HepG2 (cell line): ENCODE measurements at regions not wholly inside any gene's neighbourhood (a gene's known extent, or its start where the extent isn't known, plus 50 kb on each side); places are given as distances from the start of the nearest gene placed in this dataset.

ENCODE experiments used
- SNRNP70 ChIP-seq: fragments of 200-400 bp; formaldehyde crosslinking; IDR thresholded peaks from 2 replicates; pipeline ENCODE4 v1.6.1; 2017; ENCODE audit warnings: mild to moderate bottlenecking, low read depth, low read length, moderate library complexity
- YY1 ChIP-seq: IDR thresholded peaks from 2 replicates; pipeline ENCODE4 v1.6.1; 2011; ENCODE audit warnings: low read length, low read depth, moderate library complexity, mild to moderate bottlenecking; ENCODE audit not compliant: insufficient read depth, insufficient replicate concordance
- ZNF318 ChIP-seq: sonication (generic); formaldehyde crosslinking; IDR thresholded peaks from 2 replicates; pipeline ENCODE4 v1.4.0; 2020; ENCODE audit warnings: mild to moderate bottlenecking, missing genetic modification reagents

GRCh38 chr2:191476901-191477300 is 201.0 kb upstream of the NABP1 start:
- no peak for TF ChIP-seq YY1
- no peak for TF ChIP-seq SNRNP70
- TF ChIP-seq ZNF318 (CRISPR knock-in tag), result no peak
